ENCODE measurements at regions not wholly inside any gene's neighbourhood (a gene's known extent, or its start where the extent isn't known, plus 50 kb on each side); places are given as distances from the start of the nearest gene placed in this dataset.

- DNase-seq (ENCODE audit: low spot score) (no peak), FAIRE-seq (no peak)
These were observed 132.5 kb downstream of the OLFM1 start for GRCh38 chr9:135219676-135220600.

DNA sequence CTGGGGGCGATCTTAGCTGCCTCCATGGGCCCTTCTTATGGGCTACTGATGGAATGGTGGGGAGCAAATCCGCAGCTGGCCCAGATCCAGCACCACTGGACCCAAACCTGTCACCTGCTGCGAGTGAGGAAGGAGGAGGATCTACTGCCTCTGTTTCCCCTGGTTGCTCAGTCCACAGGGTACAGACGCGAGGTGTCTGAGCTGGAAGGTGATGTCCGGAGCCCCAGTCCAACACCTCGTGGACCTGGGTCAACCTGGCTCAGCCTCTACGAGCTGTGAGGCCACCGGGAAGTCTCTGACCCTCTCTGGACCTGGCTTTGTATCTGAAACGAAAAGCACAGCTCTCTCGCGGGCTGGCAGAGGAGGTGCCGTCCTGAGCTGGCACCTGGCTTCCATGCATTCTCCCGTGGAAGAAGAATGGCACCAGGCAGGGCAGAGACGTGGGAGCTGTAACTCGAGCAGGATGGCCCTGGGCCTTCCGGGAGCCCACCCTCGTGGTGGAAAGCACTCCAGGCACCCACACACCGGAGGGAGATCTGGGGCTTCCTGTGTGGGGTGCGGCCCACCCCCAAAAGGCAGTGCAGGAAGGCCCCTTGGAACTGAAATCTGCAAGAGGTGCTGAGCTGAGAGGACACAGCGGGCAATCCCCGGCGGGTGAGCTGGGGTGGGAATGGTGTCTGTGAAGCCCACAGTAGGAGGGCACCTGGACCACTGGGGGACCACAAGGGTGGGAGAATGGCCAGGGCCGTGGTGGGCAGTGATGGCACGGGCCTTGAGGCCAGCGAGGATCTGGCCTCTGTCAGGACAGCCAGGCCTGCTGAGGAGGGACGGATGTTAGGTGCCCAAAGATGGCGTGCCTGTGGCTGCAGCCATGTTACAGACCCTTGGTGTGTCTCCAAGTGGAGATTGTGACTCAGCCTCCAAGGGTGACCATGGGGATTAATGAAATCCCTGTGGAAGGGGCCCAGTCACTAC lies 133.4 kb downstream of the OLFM1 start:
- DNase-seq (ENCODE audit: low spot score) = no peak
- FAIRE-seq = no peak

DNA sequence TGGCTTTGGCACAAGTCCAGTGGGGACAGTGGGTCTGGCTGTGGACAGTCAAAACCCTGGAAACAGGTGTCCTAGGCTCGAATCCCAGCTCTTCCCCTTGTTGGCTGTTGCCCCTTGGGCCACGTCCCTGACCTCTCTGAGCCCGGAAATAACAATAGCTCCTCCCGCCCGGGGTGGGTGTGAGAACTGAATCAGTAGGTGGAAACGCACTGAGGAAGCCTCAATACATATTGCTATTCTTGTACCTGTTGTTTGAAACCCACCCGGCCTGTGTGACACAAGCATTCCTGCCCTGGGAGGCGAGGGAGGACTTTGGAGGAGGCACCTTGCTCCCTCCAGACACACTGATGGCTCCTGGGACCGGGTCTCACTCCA lies 134.1 kb downstream of the OLFM1 start:
- no peak for FAIRE-seq
- no peak for DNase-seq (ENCODE audit: low spot score)

DNA sequence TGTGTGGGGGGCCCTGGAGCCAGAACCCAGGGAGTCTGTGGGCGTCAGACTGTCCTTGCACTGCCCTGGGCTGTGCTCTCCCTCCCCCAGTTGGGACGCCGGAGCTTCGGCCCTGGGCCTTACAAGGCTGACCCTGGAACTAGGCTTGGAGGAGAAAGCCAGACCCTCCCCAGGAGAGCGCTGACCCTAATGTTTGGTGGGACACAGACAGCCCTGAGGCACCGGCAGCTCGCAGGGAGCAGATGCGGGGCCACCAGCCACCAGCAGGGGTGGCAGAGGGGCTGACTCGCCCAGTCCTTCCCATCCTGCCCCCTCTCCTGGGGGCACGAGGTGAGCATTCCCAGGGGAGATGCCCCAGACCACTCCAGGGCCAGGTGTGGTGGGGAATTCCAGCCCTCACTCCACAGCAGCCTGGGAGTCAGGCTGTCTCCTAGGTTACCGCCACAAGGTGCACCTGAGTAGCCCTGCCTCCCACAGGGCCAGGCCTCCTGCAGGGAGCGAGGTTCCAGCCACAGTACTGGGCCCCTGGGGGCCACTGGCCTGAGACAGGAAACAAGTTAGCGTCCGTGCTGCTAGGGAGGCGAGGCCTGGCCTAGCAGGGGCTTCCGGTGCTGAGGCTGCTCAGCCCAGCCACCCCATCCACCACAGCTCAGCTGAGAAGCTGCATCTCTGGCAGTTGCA lies 134.6 kb downstream of the OLFM1 start:
- FAIRE-seq (no peak), DNase-seq (ENCODE audit: low spot score) (no peak)

- FAIRE-seq (no peak), DNase-seq (ENCODE audit: low spot score) (no peak)
These were observed 135.7 kb downstream of the OLFM1 start for GRCh38 chr9:135222881-135223760.

- no peak for FAIRE-seq
- no peak for DNase-seq (ENCODE audit: low spot score)
These were observed 136.4 kb downstream of the OLFM1 start for GRCh38 chr9:135223831-135224230.

GRCh38 chr9:135224286-135224877 lies 136.9 kb downstream of the OLFM1 start:
- DNase-seq (ENCODE audit: low spot score) (no peak), FAIRE-seq (no peak)

DNA sequence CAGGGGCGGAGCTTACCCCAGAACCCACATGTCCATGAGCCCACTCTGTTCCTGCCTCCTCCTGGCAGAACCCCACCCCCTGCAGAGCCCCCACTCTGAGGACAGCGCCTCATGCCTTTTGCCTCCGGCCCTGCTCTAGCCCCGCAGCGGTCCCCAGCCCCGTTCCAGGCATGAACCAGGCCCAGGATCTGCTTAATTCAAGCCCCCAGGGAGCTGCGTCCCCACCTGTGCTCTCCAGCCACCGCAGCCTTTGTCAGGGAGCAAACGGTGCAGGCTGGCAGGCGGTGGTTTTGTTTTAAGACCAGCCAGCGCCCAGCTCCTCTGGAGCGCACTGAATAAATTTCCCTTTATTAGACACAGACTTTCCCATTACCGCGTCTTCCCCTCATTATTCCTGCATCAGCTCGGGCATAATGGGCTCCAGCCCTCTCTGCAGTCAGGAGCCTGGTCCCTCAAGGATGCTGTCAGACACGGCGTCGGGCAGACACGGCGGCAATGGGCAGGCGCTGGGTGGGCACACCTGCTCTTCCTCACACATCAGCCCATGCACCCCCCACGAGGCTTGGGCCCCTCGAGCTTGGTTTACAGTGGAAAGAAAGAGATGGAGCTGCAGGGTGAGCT lies 137.6 kb downstream of the OLFM1 start:
- no peak for DNase-seq (ENCODE audit: low spot score)
- no peak for FAIRE-seq

DNA sequence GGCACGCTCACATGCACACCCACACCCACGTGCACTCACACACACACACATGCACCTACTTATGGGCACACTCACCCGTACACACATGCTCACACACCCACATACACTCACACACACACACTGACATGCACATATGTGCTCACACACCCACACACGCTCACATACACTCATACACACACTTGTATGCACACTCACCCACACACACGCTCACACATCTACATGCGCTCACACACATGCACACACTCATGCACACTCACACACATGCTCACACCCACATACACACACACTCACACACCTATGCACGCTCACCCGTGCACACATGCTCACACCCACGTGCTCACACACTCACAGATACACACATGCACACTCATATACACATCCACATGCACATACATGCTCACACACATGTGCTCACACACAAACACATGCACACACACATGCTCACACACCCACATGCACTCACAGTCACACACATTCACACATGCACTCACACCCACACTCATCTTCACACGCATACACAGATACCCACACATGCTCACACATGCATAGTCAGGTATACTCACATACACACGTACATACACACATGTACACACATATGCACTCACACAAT lies 138.3 kb downstream of the OLFM1 start:
- DNase-seq (ENCODE audit: low spot score) (no peak), FAIRE-seq (no peak)

GRCh38 chr9:135226369-135227050 lies 139.0 kb downstream of the OLFM1 start:
- FAIRE-seq (no peak), DNase-seq (ENCODE audit: low spot score) (no peak)

GRCh38 chr9:135227641-135228251 lies 140.3 kb downstream of the OLFM1 start:
- DNase-seq (ENCODE audit: low spot score) (no peak), FAIRE-seq (no peak)

DNA sequence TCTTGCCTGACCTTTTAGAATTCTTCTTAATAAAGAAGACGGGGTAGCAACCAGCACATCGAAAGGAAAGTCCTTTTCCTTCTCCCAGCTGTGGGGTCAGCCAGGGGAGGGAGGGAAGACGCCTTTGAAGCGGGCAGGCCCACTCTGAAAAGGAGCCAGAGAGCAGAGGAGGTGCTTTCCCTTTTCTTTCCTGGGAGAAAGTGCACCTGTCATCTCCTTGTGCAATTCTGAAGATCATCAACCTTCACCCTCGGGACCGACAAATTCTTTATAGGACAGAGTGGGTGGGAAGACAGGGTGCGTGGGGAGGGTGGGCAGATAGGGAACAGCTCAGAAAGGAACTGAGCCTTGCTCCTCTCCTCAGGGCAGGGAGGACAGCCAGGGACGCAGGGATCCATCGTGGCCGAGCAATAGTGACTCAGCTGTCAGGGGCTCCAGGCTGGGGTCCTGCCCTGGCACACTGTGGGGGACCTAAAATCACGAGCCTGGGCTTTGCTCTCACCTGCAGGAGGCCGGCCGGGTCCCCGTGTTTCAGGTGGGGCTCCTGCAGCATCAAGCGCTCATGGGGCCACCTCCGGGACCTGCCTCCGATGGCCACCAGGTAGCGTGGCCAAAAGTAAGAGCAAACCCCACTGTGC lies 141.0 kb downstream of the OLFM1 start:
- DNase-seq (ENCODE audit: low spot score) (no peak), FAIRE-seq (no peak)

DNA sequence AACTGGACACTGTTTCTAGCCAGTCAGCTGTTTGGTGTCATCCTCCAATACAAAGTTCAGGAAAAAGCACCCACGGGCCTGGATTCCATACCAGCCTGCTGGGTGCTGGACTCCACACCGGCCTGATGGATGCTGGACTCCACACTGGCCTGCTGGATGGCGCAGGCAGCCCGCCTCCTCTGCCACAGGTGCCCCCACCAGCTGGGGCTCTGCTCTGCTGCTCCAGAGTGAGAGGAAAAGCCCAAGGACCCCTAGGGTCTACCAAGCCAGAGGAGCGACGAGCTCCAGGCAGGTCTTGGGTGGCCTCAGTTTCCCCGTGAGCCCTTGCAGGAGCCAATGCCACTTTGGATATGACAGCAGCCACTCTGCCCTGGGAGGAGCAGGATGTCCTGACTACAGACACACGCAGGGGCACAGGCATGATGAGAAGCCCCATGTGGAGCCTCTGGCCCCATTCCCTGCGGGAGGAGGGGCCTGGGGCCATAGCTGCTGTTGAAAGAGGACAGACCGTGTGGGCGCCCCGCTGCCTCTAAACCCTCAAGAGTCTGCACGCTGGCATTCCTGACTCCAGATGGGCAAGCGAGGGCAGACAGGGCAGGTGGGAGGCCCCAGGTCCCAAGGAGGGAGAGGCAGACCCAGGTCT lies 141.6 kb downstream of the OLFM1 start:
- no peak for FAIRE-seq
- no peak for DNase-seq (ENCODE audit: low spot score)

- DNase-seq (ENCODE audit: low spot score) = no peak
- no peak for FAIRE-seq
These were observed 142.4 kb downstream of the OLFM1 start for GRCh38 chr9:135229701-135230385.

DNA sequence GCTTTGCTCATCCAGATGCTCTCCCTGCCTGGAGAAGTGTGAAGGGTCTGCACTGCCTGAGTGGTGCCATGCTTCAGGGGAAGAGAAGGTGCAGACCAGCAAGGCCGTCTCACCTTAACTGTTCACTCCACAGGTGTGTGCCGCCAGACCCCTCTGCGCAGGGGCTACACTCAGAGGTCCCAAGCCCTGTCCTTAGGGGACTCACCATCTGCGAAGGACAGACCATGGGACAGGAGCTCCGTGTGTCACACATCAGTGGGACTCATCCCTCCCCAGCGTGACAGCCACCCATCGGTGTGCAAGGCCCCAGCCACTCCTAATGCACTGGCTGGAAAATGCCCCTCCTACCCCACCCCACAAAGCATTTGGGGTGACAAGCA lies 142.9 kb downstream of the OLFM1 start:
- no peak for FAIRE-seq
- DNase-seq (ENCODE audit: low spot score) = no peak

- DNase-seq (ENCODE audit: low spot score) (no peak), FAIRE-seq (no peak)
These were observed 143.5 kb downstream of the OLFM1 start for GRCh38 chr9:135230817-135231520.
